Psoas muscle (tissue), 7 donors: ENCODE measurements at regions not wholly inside any gene's neighbourhood (a gene's known extent, or its start where the extent isn't known, plus 50 kb on each side); places are given as distances from the start of the nearest gene placed in this dataset.
A peak's percentile ranks its signal among the peaks of the same experiment; 100 is the strongest.

Experiments
- ATAC-seq, 4 donors: fragments of 200-7000 bp; cut with Tn5 transposase; one replicate each; pipeline ENCODE4 v1.9.1; 2020; ENCODE audit warnings: moderate library complexity in 3 of 4, mild to moderate bottlenecking in 2 of 4
- DNase-seq, 2 donors: peaks; one replicate each; pipeline ENCODE4 v3.0.0-alpha.2; 2020
- H3K27ac ChIP-seq: fragments of 200-600 bp; one replicate; pipeline ENCODE4 v1.8.0; 2022
- H3K27me3 ChIP-seq, 3 donors: fragments of 200-600 bp in 1 of 3; one replicate each; pipeline versions ENCODE4 v1.6.1 to v1.8.0; 2013 to 2022; ENCODE audit warnings: low read length in 2 of 3, mild to moderate bottlenecking in 2 of 3, moderate library complexity in 1 of 3; ENCODE audit not compliant: insufficient read depth in 3 of 3
- H3K36me3 ChIP-seq, 2 donors: fragments of 200-600 bp in 1 of 2; one replicate each; pipeline versions ENCODE4 v1.6.1 to v1.8.0; 2013 to 2022; ENCODE audit warnings: low read depth in 1 of 2, mild to moderate bottlenecking in 1 of 2, moderate library complexity in 1 of 2; ENCODE audit not compliant: insufficient read depth in 1 of 2
- H3K4me1 ChIP-seq: fragments of 200-600 bp; one replicate; pipeline ENCODE4 v1.8.0; 2022
- H3K4me3 ChIP-seq: fragments of 200-600 bp; one replicate; pipeline ENCODE4 v1.8.0; 2022; ENCODE audit warnings: mild to moderate bottlenecking
- H3K9me3 ChIP-seq: fragments of 200-600 bp; one replicate; pipeline ENCODE4 v1.8.0; 2022
- WGBS, 3 donors: extraction: QIAGEN DNeasy Blood & Tissue Kit; methylation state at CpG; one replicate each; pipeline versions ENCODE4 v1.1.6 to v1.1.7; 2013; 5-methylcytosine and 5-hydroxymethylcytosine counted together
- intact Hi-C, 2 donors: fragments of 100-400 bp; cut with DNase I; formaldehyde crosslinking; loops; one replicate each; pipeline versions ENCODE4 v1.11.0 to v1.14.2; 2022
- TF ChIP-seq, protein P1 (sequence below): fragments of 200-600 bp; IDR thresholded peaks from one replicate; pipeline ENCODE4 v1.8.0; 2022; ENCODE audit warnings: antibody characterized with exemption
- donor health status: healthy with polysubstance abuse.
- donor health status: DM: no; HTN: no; CAD: no; lungs with moderate emphysema.
- donor health status: Bipolar disorder and iron deficiency.
- donor health status: healthy.
- donor health status: DM: yes; HTN: yes; CAD: no.
- donor health status: DM: no; HTN: no; CAD: no.
- donor health status: DM: yes; HTN: yes; CAD: no.

DNA sequence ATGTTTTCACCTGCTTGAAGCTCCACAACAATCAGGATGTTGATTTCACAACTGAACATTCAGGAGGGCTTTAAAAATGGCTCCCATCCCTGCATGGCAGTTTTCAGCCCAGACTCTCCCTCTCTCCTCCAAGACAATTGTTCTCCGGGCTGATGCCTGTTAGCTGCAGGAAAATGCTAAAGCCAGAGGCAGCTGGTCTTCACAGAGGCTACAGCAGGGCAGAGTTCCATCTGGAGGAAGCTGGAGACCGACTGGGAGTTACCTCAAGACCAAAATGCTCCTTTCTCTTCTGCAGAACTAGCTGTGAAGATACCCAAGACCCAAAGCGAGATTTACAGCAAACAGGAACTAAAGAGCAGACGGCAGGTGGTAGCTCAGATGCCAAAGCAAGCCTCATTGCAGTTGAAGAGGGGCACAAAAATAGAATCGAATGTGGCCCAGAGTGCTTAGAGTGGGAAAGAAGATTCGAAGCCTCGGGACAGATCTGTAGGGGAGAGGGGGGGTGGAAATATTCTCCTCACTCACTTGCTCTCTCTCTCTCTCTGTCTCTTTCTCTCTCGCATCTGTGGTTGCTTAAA is 423.6 kb downstream of the ZNF521 start:
- intact Hi-C loops = no loop called here
- TF ChIP-seq, protein P1, sequence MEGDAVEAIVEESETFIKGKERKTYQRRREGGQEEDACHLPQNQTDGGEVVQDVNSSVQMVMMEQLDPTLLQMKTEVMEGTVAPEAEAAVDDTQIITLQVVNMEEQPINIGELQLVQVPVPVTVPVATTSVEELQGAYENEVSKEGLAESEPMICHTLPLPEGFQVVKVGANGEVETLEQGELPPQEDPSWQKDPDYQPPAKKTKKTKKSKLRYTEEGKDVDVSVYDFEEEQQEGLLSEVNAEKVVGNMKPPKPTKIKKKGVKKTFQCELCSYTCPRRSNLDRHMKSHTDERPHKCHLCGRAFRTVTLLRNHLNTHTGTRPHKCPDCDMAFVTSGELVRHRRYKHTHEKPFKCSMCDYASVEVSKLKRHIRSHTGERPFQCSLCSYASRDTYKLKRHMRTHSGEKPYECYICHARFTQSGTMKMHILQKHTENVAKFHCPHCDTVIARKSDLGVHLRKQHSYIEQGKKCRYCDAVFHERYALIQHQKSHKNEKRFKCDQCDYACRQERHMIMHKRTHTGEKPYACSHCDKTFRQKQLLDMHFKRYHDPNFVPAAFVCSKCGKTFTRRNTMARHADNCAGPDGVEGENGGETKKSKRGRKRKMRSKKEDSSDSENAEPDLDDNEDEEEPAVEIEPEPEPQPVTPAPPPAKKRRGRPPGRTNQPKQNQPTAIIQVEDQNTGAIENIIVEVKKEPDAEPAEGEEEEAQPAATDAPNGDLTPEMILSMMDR = no peak
- no peak for DNase-seq
- Histone ChIP-seq H3K9me3 (no peaks in the 10 kb centered on the region), H3K4me1 (peaks cover 6% of the 10 kb centered on the region), H3K27me3 (no peaks in the 10 kb centered on the region), H3K27ac (no peak overlapping the region), H3K36me3 (peaks cover 0 to 5% of the 10 kb centered on the region in 2 donors), H3K4me3 (no peak overlapping the region)
- 15 to 20% (median 18%) methylated on average over 8 of the region's 8 CpGs for WGBS, 3 donors
- peak in 1 of 4 donors; percentile 20 for ATAC-seq

DNA sequence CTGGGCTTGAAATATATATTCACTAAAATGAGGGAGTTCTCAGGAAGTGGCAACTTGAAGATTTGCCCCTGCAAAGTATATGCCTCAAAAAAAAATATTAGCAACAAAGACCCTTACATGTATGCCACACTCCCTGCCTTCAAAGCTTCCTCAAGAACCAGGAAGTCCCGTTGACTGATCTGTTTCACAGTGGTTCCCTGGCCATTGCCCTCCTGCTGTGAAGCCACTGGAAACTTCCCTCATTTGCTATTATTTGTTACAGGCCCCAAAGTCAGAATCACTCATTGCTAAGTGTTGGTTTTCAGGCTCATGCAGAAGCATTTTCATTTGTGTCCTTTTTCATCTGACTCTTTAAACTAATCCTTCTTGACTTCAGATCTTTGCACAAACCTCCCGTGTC is 421.5 kb downstream of the ZNF521 start:
- Histone ChIP-seq H3K27me3 (no peaks in the 10 kb centered on the region), H3K9me3 (no peaks in the 10 kb centered on the region), H3K4me1 (peaks cover 6% of the 10 kb centered on the region), H3K4me3 (no peak overlapping the region), H3K36me3 (peaks cover 0 to 5% of the 10 kb centered on the region in 2 donors), H3K27ac (no peak overlapping the region)
- DNase-seq (no peak), ATAC-seq (no peak)
- intact Hi-C loops = no loop called here
- TF ChIP-seq, protein P1 = no peak
- 89 to 93% (median 92%) methylated on average over 2 of the region's 2 CpGs for WGBS, 3 donors

DNA sequence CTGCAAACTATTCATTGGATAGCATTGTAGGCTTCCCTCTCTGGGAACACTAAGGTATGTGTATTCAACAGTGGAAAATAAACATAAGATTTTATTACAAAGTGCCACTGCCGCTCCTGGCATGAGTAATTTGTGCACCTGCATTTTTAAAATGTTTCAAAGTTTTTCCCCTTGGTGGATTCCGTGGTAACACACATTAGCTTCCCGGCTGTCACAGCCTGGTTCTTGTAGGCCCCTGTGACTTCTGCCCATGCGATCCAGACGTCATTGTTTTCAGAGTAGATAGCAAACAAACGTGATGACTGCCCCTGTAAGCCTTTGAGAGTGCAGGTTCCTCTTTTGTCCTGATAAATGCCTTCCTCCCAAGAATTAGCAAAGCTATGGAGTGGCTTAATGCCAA is 421.0 kb downstream of the ZNF521 start:
- Histone ChIP-seq H3K4me3 (no peak overlapping the region), H3K36me3 (peaks cover 0 to 5% of the 10 kb centered on the region in 2 donors), H3K27me3 (no peaks in the 10 kb centered on the region), H3K9me3 (no peaks in the 10 kb centered on the region), H3K27ac (no peak overlapping the region), H3K4me1 (peaks cover 6% of the 10 kb centered on the region)
- DNase-seq (no peak), ATAC-seq (no peak)
- 65 to 68% (median 66%) methylated on average over 6 of the region's 6 CpGs for WGBS, 3 donors
- intact Hi-C loops = no loop called here
- TF ChIP-seq, protein P1 = no peak

DNA sequence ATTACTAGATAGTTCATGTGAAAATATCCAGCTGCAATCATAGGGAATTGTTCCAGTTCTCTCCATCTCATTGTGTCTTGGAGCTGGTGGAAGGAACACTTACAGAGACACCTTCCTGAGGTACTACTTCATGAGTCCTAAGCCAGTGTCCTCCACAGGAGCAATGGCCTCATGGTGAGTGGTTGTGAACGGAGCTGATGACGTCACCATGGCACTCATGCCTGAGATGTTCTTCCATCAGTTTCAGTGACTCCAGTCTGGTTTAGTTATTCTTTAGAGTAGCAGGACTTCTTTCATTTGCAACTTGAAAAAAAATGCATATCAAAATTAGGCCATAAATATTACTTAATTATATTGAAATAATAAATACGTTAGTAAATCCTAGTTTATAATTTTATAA is 418.6 kb downstream of the ZNF521 start:
- no peak for DNase-seq
- 95 to 98% (median 98%) methylated on average over 3 of the region's 3 CpGs for WGBS, 3 donors
- Histone ChIP-seq H3K4me1 (peaks cover 2% of the 10 kb centered on the region), H3K27ac (no peak overlapping the region), H3K9me3 (no peaks in the 10 kb centered on the region), H3K36me3 (peaks cover 0 to 5% of the 10 kb centered on the region in 2 donors), H3K4me3 (no peak overlapping the region), H3K27me3 (no peaks in the 10 kb centered on the region)
- ATAC-seq = no peak
- TF ChIP-seq, protein P1 = no peak
- intact Hi-C loops = no loop called here

DNA sequence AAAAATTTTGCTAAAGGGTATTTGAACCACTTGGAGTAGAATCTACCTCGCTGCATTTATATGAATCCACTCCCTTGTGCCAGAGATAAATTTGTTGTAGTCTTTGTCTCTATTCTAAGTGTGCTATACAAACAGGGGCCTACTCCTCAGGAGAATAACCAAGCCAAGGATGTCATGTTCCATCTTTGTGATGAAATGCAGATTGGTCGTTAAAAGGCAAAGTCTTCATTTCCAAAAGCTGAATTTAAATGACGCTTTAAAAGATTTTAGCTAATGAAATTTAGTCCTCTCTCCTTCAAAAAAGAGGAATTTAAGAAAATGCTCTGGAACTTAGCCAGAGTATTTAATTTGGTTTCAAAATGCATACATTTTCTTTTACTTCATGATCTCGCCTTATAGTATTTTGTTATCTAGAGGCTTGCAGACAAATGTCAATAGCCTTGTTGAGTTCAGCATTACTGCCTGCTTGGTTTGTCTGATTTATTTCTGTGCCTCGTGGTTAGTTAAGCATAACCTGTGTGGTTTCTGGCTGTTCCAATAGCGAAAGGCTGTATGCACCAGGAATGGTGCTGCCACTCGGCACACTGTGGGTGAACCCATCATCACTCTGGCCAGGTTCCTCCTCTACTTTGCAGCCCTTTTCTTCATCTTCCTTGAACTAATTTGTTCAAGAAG is 417.6 kb downstream of the ZNF521 start:
- H3K27me3 ChIP-seq = no peaks in the 10 kb centered on the region
- H3K36me3 ChIP-seq = peaks cover 0 to 5% of the 10 kb centered on the region in 2 donors
- H3K4me1 ChIP-seq = no peaks in the 10 kb centered on the region
- H3K4me3 ChIP-seq = no peak overlapping the region
- intact Hi-C loops = no loop called here
- no peak overlapping the region for H3K27ac ChIP-seq
- TF ChIP-seq, protein P1 = no peak
- no peak for DNase-seq
- ATAC-seq = no peak
- 87 to 93% (median 90%) methylated on average over 7 of the region's 7 CpGs for WGBS, 3 donors
- H3K9me3 ChIP-seq = no peaks in the 10 kb centered on the region
